DMS53 treated with DMSO at 0.1 percent for 48 hours (cell line): ENCODE measurements at regions not wholly inside any gene's neighbourhood (a gene's known extent, or its start where the extent isn't known, plus 50 kb on each side); places are given as distances from the start of the nearest gene placed in this dataset.

Experiments
- DNase-seq: peaks from one replicate; lab custom pipeline; 2025; ENCODE audit not compliant: unreplicated experiment; lab: John Stamatoyannopoulos, UW

GRCh38 chr4:34633241-34633640 is 1611.1 kb downstream of the ARAP2 start:
- no peak for DNase-seq

DNA sequence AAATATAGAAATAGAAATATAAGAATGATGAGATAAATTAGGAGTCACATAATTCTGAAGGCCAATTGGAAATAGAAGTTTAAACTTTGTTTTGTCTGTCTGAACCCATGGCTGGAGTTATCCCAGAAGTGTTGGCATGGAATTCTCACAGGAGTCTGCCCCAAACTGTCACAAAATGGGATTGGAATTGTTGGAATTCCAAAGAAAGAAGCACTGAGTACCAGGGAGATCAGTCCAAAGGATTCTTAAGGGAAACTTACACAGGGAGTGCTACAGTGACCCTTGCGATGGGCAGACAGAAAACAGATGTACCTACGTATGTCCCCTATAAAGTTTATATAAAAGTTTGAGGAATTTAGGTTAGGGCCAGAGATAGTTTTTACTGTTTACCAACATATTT is 1607.7 kb downstream of the ARAP2 start:
- DNase-seq: no peak

- no peak for DNase-seq
These were observed 1600.8 kb downstream of the ARAP2 start for GRCh38 chr4:34643476-34643875.

DNA sequence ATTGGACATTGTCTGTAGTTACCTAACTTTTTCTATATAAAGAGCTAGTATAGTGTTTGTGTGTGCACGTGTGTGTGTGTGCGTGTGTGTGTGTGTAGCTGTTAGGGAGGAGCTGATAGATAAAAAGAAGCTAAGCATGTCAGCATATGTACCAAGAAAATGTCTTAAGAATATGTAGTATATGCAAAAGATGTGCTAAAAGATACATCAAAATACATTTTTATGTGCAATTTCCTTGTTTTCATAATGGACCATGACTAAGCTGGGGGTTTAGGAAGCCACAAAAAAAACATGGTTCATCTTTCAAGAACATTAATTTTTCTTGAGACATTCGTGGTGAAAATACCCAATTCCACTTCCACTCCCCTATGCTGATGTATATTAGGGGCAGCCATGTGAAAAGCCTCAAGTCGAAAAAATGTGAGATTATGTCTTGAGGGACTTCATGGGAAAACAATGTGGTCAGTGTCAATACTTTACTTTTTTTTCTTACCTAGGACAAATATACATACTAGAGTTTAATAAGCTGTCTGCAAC is 1599.7 kb downstream of the ARAP2 start:
- DNase-seq: no peak

GRCh38 chr4:34649716-34650115 is 1594.6 kb downstream of the ARAP2 start:
- no peak for DNase-seq

GRCh38 chr4:34664051-34664450 is 1580.3 kb downstream of the ARAP2 start:
- no peak for DNase-seq

GRCh38 chr4:34676400-34676799 is 1567.9 kb downstream of the ARAP2 start:
- DNase-seq: peak; percentile 8

DNA sequence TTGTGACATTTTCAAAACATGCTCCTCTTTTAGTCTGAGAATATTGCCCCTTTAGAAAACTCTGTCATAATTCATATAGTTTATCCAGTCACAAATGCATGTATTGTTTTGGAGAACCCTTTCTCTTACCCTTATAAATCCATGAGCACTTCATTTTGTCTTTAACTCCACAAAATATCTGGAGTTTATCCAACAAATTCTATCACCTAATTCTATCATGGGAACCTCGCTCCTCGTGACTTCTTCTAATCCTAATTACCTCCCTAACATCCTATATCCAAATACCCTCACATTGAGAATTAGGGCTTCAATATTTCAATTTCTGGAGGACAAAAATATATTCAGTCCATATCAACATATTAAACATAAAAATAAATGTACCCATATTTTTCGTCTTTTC is 1565.9 kb downstream of the ARAP2 start:
- no peak for DNase-seq

GRCh38 chr4:34679228-34679627 is 1565.1 kb downstream of the ARAP2 start:
- no peak for DNase-seq

- no peak for DNase-seq
These were observed 1534.8 kb downstream of the ARAP2 start for GRCh38 chr4:34709564-34709963.

GRCh38 chr4:34718576-34719245 is 1525.6 kb downstream of the ARAP2 start:
- no peak for DNase-seq

- peak; percentile 83 for DNase-seq
These were observed 1523.7 kb downstream of the ARAP2 start for GRCh38 chr4:34720571-34720970.

DNA sequence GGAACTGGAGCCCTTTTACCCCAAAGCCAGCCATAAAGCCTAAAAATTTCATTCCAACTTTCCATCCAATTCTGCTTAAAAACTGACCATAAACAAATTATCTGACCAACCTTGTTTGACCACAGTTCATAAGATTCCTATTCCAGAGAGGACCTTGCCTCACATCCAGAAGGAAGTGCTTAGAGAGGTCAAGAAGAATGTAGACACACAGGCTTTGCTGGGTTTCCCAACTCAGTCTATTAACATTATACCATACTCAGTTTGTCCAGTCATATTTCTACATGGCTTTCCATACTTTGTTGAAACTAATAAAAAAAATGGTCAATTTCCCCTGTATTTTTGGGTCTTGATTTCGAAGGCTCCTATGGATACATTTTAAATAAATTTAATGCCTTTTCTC is 1522.5 kb downstream of the ARAP2 start:
- DNase-seq: no peak

DNA sequence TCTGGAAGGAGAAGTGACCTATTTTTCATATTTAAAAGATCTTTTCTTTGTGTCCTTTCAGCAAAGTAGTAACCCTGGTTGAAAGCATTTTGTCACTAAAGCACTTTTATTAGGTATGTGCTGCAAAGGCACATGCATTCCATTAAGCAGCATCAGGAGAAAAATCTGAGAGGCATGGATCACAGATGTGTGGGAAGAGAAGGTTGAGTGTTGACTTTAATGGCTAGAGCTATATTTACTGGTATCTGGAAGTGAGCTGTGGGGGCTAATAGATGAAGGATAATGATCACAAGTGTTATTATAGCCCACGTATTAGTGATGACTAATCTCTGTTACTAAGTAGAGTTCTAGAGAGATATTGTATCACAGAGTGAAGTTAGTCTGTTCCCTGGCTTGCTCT is 1520.7 kb downstream of the ARAP2 start:
- DNase-seq: no peak

- DNase-seq: no peak
These were observed 1519.8 kb downstream of the ARAP2 start for GRCh38 chr4:34724491-34724890.

DNA sequence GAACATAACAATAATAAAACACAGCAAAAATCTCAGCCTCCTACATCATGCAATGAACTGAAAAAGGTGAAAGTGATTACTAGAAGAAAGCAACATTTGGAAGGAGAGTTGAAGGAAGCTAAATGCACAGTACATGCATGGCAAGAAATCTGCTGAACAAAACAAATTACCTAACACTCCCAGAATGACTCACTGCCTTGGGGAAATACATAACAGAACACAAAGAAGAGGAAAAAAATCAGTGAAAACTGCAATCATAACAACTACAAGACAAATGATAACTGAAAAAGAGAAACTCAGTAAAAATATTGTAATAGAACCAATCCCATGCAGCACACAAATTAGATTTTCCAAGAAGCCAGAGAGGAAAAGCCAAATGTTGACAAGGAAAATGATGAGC is 1513.2 kb downstream of the ARAP2 start:
- no peak for DNase-seq

DNA sequence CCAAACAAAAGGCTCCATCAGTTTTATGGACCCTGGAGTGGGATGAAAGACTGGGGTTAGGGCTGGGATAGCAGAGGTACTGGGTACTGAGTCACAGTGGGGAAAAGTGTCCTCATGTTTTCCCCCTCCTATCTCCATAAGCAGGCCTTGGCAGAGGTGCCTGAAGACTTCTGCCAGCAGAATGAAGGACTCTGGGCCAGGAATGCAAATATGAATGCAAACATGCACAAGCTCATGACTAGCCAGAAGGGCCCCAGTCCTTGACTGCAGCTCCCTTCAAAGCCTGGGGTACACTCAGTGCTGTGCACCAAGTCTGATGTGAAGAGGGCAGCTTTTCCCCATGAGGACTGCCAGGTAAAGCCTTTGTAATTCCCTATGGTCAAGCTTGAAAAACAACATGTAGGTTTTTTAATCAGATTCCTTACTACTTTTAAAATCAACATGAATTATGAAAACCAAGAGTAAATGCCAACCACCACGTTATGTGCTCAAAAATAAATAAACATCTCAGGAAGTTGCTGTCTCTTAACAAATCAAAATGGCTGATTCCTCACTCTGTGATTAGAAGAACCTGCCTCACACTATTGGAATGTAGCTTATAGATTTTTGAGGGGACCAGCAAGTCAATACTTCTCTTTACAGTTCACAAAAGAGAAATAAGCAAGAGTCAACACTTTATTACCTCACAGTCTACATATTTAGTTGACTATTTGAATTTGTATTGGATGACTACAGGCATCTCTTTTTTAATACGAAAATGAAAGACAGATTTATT is 1512.0 kb downstream of the ARAP2 start:
- no peak for DNase-seq

DNA sequence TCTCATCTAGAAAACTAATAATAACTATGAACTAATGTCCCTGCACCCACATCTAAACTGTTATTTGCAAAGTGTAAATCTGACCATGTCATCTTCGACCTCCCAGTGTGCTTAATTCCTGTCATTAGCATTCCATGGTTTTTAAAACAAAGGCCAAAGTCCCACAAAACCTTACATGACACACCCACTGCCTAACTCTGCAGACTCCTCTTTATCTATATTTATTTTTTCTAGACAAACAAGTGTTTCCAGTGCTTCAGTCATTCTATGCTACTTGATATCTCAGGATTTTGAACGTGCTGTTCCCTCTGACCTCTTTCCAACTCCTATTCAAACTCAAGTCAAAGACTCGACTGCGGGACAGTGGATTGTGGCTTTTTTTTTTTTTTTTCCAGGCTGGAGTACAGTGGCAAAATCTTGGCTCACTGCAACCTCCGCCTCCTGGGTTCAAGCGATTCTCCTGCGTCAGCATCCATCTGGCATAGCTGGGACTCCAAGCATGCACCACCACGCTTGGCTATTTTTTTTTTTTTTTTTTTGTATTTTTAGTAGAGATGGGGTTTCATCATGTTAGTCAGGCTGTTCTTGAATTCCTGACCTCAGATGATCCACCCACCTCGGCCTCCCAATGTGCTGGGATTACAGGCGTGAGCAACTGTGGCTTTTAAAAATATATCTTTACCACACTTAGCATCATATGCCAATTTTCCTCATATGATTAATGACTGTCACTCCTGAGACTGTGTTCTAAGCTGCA is 1511.0 kb downstream of the ARAP2 start:
- no peak for DNase-seq

DNA sequence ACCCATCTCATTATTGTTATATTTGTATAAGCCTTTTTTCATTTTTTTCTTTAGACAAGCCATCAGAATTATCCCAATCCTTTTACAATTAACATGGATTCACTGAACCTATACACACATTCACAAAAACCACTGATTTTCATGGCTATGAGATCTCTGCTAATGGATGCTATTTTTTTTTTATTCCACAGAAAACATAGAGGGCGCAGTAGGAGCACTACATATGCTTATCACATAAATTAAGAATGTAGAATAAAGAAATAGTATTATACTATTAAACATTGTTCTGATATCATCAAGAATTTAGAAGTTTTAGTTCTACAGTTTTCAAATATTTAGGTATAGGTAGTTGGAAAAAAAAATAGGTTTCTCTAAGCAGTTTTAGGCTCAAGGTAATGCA is 1477.4 kb downstream of the ARAP2 start:
- DNase-seq: peak; percentile 33

- peak; percentile 66 for DNase-seq
These were observed 1476.9 kb downstream of the ARAP2 start for GRCh38 chr4:34767407-34767806.

GRCh38 chr4:34771632-34772031 is 1472.7 kb downstream of the ARAP2 start:
- DNase-seq: no peak

GRCh38 chr4:34790131-34790530 is 1454.2 kb downstream of the ARAP2 start:
- DNase-seq: no peak
